ENCODE measurements at regions not wholly inside any gene's neighbourhood (a gene's known extent, or its start where the extent isn't known, plus 50 kb on each side); places are given as distances from the start of the nearest gene placed in this dataset.

DNA sequence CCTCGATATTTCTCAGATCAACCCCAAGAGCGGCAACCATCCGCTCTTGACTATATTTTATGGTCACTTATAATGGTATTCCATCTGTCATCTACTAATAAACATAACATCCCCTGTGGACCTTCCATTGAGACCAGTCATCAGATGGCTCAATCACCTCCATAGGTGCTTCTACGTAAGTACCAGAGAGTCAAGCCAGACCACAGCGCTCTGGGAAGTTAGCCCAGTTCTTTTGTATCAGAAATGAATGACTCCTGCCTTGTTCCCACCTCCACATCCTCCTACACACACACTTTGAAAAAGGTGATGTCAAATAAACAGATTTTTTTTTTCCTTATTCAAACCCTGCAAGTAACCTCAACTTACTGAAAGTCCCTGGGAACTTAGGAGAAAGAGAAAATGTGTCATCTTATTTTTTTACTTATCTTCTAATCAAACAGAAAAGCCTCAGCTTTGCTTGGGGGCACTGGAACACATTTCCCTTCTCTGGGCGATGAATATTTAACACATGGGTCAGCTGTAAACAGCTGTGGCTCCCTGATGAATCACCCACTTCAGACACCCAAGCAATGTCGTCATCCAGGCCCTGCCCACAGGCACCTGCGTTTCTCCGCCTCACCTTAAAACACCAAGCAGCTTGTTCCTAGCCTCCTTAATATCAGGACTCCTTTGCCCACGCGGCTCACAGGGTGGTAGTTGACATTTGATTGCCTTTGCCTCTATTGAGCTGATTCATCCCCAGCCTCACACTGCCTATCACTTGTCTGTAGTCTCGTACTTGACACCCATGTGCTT is 121.4 kb upstream of the LY86 start:
- H3K4me3 ChIP-seq = no peak overlapping the region
- WGBS (ENCODE audit: missing lambda C conversion rate) = 15% methylated on average over 12 of the region's 12 CpGs
- POLR2A ChIA-PET = no interaction called here
- DNase-seq (ENCODE audit: low read depth in 1 of 2, low spot score in 1 of 2) (no peak), ATAC-seq (no peak), FAIRE-seq (no peak)
- TF ChIP-seq EHMT2 (IDR thresholded peaks at IDR 0.05; ENCODE audit: low read depth) (no peak), HEYL (CRISPR knock-in tag; IDR thresholded peaks at IDR 0.05) (no peak), HOXB5 (CRISPR knock-in tag; IDR thresholded peaks at IDR 0.05) (no peak)
- TF ChIP-seq, protein P1, sequence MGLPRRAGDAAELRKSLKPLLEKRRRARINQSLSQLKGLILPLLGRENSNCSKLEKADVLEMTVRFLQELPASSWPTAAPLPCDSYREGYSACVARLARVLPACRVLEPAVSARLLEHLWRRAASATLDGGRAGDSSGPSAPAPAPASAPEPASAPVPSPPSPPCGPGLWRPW (IDR thresholded peaks at IDR 0.05) = no peak
- no peaks in the 10 kb centered on the region for H3K4me1 ChIP-seq
- CTCF ChIA-PET = no interaction called here
- no peaks in the 10 kb centered on the region for H3K9me3 ChIP-seq
- H3K27ac ChIP-seq = no peak overlapping the region
- H3K4me2 ChIP-seq = no peak overlapping the region

DNA sequence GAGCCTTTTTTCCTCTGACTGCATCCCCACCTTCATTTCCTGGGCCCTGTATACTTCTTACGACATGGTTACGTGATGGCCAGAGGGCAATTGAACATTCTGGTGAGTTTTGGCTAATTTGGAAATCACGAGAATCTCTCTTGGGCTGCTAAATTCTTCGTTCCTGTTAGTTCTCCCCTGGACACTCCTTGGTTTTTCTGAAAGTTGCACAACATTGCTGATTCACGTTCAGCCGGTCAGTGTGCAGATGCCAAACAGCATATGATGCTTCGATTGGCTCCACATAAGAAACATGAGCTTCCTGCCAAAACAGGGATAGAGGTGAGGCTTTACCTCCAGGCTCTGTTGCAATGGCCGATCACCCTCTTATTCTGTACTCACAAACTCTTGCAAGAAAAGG is 119.4 kb upstream of the LY86 start:
- ChIA-PET CTCF (no interaction called here), POLR2A (no interaction called here)
- H3K4me3 ChIP-seq = no peak overlapping the region
- H3K27ac ChIP-seq = no peak overlapping the region
- FAIRE-seq (no peak), ATAC-seq (no peak), DNase-seq (ENCODE audit: low read depth in 1 of 2, low spot score in 1 of 2) (no peak)
- H3K4me1 ChIP-seq = no peaks in the 10 kb centered on the region
- H3K4me2 ChIP-seq = no peak overlapping the region
- H3K9me3 ChIP-seq = no peaks in the 10 kb centered on the region
- no peak for TF ChIP-seq ZNF302 (CRISPR knock-in tag; IDR thresholded peaks at IDR 0.05)
- TF ChIP-seq, protein P2, sequence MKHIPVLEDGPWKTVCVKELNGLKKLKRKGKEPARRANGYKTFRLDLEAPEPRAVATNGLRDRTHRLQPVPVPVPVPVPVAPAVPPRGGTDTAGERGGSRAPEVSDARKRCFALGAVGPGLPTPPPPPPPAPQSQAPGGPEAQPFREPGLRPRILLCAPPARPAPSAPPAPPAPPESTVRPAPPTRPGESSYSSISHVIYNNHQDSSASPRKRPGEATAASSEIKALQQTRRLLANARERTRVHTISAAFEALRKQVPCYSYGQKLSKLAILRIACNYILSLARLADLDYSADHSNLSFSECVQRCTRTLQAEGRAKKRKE (CRISPR knock-in tag; IDR thresholded peaks at IDR 0.05; ENCODE audit: low read depth) = no peak
- TF ChIP-seq, protein P3, sequence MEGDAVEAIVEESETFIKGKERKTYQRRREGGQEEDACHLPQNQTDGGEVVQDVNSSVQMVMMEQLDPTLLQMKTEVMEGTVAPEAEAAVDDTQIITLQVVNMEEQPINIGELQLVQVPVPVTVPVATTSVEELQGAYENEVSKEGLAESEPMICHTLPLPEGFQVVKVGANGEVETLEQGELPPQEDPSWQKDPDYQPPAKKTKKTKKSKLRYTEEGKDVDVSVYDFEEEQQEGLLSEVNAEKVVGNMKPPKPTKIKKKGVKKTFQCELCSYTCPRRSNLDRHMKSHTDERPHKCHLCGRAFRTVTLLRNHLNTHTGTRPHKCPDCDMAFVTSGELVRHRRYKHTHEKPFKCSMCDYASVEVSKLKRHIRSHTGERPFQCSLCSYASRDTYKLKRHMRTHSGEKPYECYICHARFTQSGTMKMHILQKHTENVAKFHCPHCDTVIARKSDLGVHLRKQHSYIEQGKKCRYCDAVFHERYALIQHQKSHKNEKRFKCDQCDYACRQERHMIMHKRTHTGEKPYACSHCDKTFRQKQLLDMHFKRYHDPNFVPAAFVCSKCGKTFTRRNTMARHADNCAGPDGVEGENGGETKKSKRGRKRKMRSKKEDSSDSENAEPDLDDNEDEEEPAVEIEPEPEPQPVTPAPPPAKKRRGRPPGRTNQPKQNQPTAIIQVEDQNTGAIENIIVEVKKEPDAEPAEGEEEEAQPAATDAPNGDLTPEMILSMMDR (IDR thresholded peaks at IDR 0.05) = no peak
- TF ChIP-seq RARB (CRISPR knock-in tag; IDR thresholded peaks at IDR 0.05) = no peak
- no peak for TF ChIP-seq RCOR1 (IDR thresholded peaks at IDR 0.05; ENCODE audit: low read depth, low read length)
- no peak for TF ChIP-seq POLR2A (IDR thresholded peaks at IDR 0.05; ENCODE audit: low read length)
- TF ChIP-seq CEBPB (IDR thresholded peaks at IDR 0.05) = no peak
- TF ChIP-seq, protein P4, sequence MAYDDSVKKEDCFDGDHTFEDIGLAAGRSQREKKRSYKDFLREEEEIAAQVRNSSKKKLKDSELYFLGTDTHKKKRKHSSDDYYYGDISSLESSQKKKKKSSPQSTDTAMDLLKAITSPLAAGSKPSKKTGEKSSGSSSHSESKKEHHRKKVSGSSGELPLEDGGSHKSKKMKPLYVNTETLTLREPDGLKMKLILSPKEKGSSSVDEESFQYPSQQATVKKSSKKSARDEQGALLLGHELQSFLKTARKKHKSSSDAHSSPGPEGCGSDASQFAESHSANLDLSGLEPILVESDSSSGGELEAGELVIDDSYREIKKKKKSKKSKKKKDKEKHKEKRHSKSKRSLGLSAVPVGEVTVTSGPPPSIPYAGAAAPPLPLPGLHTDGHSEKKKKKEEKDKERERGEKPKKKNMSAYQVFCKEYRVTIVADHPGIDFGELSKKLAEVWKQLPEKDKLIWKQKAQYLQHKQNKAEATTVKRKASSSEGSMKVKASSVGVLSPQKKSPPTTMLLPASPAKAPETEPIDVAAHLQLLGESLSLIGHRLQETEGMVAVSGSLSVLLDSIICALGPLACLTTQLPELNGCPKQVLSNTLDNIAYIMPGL (CRISPR knock-in tag; IDR thresholded peaks at IDR 0.05; ENCODE audit: borderline replicate concordance) = no peak
- TF ChIP-seq, protein P5, sequence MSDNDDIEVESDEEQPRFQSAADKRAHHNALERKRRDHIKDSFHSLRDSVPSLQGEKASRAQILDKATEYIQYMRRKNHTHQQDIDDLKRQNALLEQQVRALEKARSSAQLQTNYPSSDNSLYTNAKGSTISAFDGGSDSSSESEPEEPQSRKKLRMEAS (IDR thresholded peaks at IDR 0.05) = no peak
- TF ChIP-seq, protein P6, sequence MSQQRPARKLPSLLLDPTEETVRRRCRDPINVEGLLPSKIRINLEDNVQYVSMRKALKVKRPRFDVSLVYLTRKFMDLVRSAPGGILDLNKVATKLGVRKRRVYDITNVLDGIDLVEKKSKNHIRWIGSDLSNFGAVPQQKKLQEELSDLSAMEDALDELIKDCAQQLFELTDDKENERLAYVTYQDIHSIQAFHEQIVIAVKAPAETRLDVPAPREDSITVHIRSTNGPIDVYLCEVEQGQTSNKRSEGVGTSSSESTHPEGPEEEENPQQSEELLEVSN (IDR thresholded peaks at IDR 0.05; ENCODE audit: borderline replicate concordance, low read depth) = no peak
- TF ChIP-seq RAD21 (conservative IDR thresholded peaks at IDR 0.05 in 1 of 2, IDR thresholded peaks at IDR 0.05 in 1 of 2) = no peak
- no peak for TF ChIP-seq FOSL2 (IDR thresholded peaks at IDR 0.05)
- no peak for TF ChIP-seq FOSL2 (CRISPR knock-in tag; IDR thresholded peaks at IDR 0.05)
- WGBS (ENCODE audit: missing lambda C conversion rate) = 24% methylated on average over 8 of the region's 8 CpGs

DNA sequence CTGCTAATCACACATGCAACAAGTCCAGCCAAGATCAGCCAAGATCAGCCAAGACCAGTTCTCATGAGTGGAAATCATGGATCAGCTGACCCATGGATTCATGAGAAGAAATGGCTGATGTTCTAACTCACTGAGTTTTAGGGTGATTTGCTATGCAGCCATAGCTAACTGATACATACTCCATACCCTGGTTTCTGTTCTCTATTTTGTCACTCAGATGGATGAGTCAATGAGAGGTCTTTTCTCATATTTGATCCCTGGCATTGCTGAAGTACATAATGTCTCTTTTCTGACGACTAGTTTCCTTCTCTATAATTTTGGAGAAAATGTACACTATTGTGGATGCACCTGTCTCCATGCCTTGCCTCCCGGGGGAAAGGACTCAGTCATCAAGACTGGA is 118.4 kb upstream of the LY86 start:
- no peak for DNase-seq (ENCODE audit: low read depth in 1 of 2, low spot score in 1 of 2)
- no peaks in the 10 kb centered on the region for H3K4me1 ChIP-seq
- FAIRE-seq = no peak
- 5% methylated on average over 2 of the region's 2 CpGs for WGBS (ENCODE audit: missing lambda C conversion rate)
- no peak overlapping the region for H3K27ac ChIP-seq
- H3K4me2 ChIP-seq = no peak overlapping the region
- ATAC-seq = no peak
- no peaks in the 10 kb centered on the region for H3K9me3 ChIP-seq
- POLR2A ChIA-PET = no interaction called here
- CTCF ChIA-PET = no interaction called here
- H3K4me3 ChIP-seq = no peak overlapping the region
- TF ChIP-seq RFX5 (IDR thresholded peaks at IDR 0.05) (no peak), MAZ (IDR thresholded peaks at IDR 0.05; ENCODE audit: borderline replicate concordance, low read depth, low read length) (no peak), GATA3 (IDR thresholded peaks at IDR 0.05; ENCODE audit: borderline replicate concordance) (no peak), PHF8 (IDR thresholded peaks at IDR 0.05; ENCODE audit: borderline replicate concordance, low read depth) (no peak), CBX8 (IDR thresholded peaks at IDR 0.05) (no peak), RCOR1 (IDR thresholded peaks at IDR 0.05; ENCODE audit: low read depth, low read length) (no peak), ZC3H11A (IDR thresholded peaks at IDR 0.05) (no peak)
- TF ChIP-seq, protein P3 (IDR thresholded peaks at IDR 0.05) = no peak
- TF ChIP-seq, protein P4 (CRISPR knock-in tag; IDR thresholded peaks at IDR 0.05; ENCODE audit: borderline replicate concordance) = no peak

Data from A549 (cell line).